Smooth muscle cell (in vitro differentiated cells): ENCODE measurements at regions not wholly inside any gene's neighbourhood (a gene's known extent, or its start where the extent isn't known, plus 50 kb on each side); places are given as distances from the start of the nearest gene placed in this dataset.

ENCODE experiments used
- DNase-seq: peaks from one replicate; lab custom pipeline; 2025; ENCODE audit not compliant: unreplicated experiment; lab: John Stamatoyannopoulos, UW
- H2AFZ ChIP-seq: fragments of 200-600 bp; sonication (generic); 2 replicates; pipeline ENCODE4 v1.6.0; 2016; ENCODE audit warnings: antibody characterized with exemption, low read depth, mild to moderate bottlenecking
- H3F3A ChIP-seq: fragments of 200-600 bp; sonication (generic); 2 replicates; pipeline ENCODE4 v1.6.0; 2017; ENCODE audit warnings: antibody characterized with exemption, low read depth
- H3K27ac ChIP-seq: fragments of 200-600 bp; sonication (generic); 2 replicates; pipeline ENCODE4 v1.5.1; 2016; ENCODE audit warnings: low read depth, mild to moderate bottlenecking
- H3K27me3 ChIP-seq: fragments of 200-600 bp; sonication (generic); 2 replicates; pipeline ENCODE4 v1.6.1; 2016; ENCODE audit warnings: low read depth, mild to moderate bottlenecking
- H3K36me3 ChIP-seq: fragments of 200-600 bp; sonication (generic); 2 replicates; pipeline ENCODE4 v1.5.1; 2016; ENCODE audit warnings: low read depth
- H3K4me1 ChIP-seq: fragments of 200-600 bp; sonication (generic); 2 replicates; pipeline ENCODE4 v1.5.1; 2016; ENCODE audit warnings: low read depth
- H3K4me2 ChIP-seq: fragments of 200-600 bp; sonication (generic); 2 replicates; pipeline ENCODE4 v1.6.0; 2016; ENCODE audit warnings: mild to moderate bottlenecking
- H3K4me3 ChIP-seq: fragments of 200-600 bp; sonication (generic); 2 replicates; pipeline ENCODE4 v1.5.1; 2016; ENCODE audit warnings: mild to moderate bottlenecking
- H3K79me2 ChIP-seq: fragments of 200-600 bp; sonication (generic); 2 replicates; pipeline ENCODE4 v1.6.0; 2016; ENCODE audit warnings: low read depth, mild to moderate bottlenecking
- H3K9ac ChIP-seq: fragments of 200-600 bp; sonication (generic); 2 replicates; pipeline ENCODE4 v1.6.0; 2016; ENCODE audit warnings: low read depth
- H3K9me3 ChIP-seq: fragments of 200-600 bp; sonication (generic); replicated peaks from 2 replicates; pipeline ENCODE4 v1.5.1; 2016; ENCODE audit warnings: low read depth
- H4K20me1 ChIP-seq: fragments of 200-600 bp; sonication (generic); 2 replicates; pipeline ENCODE4 v1.6.0; 2016; ENCODE audit warnings: low read depth
- CTCF ChIP-seq: fragments of 200-600 bp; sonication (generic); IDR thresholded peaks from 2 replicates; pipeline ENCODE4 v1.5.1; 2017; ENCODE audit warnings: borderline replicate concordance, mild to moderate bottlenecking, antibody characterized with exemption; ENCODE audit not compliant: insufficient read depth, poor library complexity, severe bottlenecking
- WGBS: methylation state at CpG from one replicate; pipeline ENCODE4 v1.1.7; 2016; ENCODE audit warnings: low lambda C conversion rate; 5-methylcytosine and 5-hydroxymethylcytosine counted together

DNA sequence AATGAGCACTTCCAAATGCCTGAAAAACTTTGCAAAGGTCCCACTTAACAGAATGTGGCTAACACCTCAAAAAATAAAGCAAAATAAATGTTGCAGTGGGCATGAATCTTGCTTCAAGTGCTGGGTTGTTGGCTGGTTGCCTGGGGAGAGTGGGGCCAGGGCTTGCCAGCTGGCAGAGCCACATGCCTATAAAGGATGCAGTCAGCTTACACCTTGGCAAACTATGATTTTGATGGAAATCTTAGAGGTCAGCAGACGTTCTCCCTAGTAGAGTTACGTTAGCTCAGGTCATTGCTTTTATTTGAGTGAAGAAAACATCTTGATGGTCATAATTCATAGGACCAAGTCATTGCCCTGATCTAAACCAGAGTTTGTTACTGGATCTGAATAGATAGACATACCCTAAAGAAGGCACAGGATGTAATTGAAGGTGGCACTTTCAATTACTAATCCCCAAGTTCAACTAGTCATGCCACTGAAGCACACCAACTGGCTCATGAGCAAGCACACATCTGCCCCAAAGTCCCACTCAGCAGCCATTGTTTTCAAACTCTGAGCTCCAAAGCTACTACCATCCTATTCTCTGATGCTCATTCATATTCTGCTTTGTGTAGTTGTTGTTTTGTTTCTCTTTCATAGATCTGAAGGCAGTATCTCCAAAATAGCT is 51.2 kb upstream of the ZSWIM6 start:
- peak overlapping the region; percentile 68 for H3K27ac ChIP-seq
- no peaks in the 10 kb centered on the region for H3K27me3 ChIP-seq
- no peak for DNase-seq
- H3K4me2 ChIP-seq = peak overlapping the region; percentile 69
- H4K20me1 ChIP-seq = no peaks in the 10 kb centered on the region
- peaks cover 12% of the 10 kb centered on the region for H3K4me1 ChIP-seq
- peaks cover 10% of the 10 kb centered on the region for H3F3A ChIP-seq
- H2AFZ ChIP-seq = no peak overlapping the region
- no peak overlapping the region for H3K4me3 ChIP-seq
- WGBS = 98% methylated on average over 2 of the region's 2 CpGs
- H3K9me3 ChIP-seq = no peaks in the 10 kb centered on the region
- no peaks in the 10 kb centered on the region for H3K79me2 ChIP-seq
- no peak for TF ChIP-seq CTCF
- H3K9ac ChIP-seq = peak overlapping the region; percentile 4
- no peaks in the 10 kb centered on the region for H3K36me3 ChIP-seq

- WGBS = 94% methylated on average over 1 of the region's 1 CpG
- Histone ChIP-seq H4K20me1 (no peaks in the 10 kb centered on the region), H3K36me3 (no peaks in the 10 kb centered on the region), H3K4me2 (no peak overlapping the region), H2AFZ (no peak overlapping the region), H3K9me3 (no peaks in the 10 kb centered on the region), H3K9ac (no peak overlapping the region), H3K4me1 (peaks cover 12% of the 10 kb centered on the region), H3K27me3 (no peaks in the 10 kb centered on the region), H3K79me2 (no peaks in the 10 kb centered on the region), H3K4me3 (no peak overlapping the region), H3F3A (peaks cover 10% of the 10 kb centered on the region), H3K27ac (no peak overlapping the region)
- no peak for DNase-seq
- no peak for TF ChIP-seq CTCF
These were observed 50.4 kb upstream of the ZSWIM6 start for GRCh38 chr5:61281686-61282085.
